Uterus (tissue), 2 donors: ENCODE measurements at regions not wholly inside any gene's neighbourhood (a gene's known extent, or its start where the extent isn't known, plus 50 kb on each side); places are given as distances from the start of the nearest gene placed in this dataset.

Experiments used
- POLR2A ChIP-seq, 2 donors: fragments of 450-650 bp; IDR thresholded peaks; one replicate each; pipeline ENCODE4 v1.6.1; 2016; ENCODE audit warnings: antibody characterized with exemption in 2 of 2, mild to moderate bottlenecking in 1 of 2, moderate library complexity in 1 of 2
- TF ChIP-seq, protein P1 (sequence below), 4 experiments: fragments of 200-600 bp in 2 of 4; fragments of 450-650 bp in 2 of 4; sonication (generic) in 2 of 4; IDR thresholded peaks; one replicate each; pipeline ENCODE4 v1.5.1; 2016 to 2019; ENCODE audit warnings: antibody characterized with exemption in 4 of 4, mild to moderate bottlenecking in 2 of 4, moderate library complexity in 1 of 4

DNA sequence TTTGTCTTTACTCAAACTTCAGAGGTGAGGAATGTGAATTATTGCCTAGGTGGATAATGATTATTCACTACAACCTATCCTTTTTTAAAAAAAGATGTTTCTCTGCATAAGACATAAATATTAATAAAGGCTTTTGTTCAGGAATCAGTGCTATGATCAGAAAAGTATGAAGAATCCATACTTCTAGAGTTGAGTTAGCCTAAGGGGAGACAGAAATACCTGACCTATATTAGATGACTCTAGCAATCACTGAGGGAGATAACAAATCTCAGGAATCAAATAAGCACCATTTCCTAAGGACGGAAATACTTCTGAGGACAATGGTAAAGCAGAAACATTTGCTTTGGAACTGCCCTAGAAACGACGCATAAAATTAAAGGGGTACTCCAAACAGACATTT, 763.8 kb downstream of the GBE1 start:
- no peak for TF ChIP-seq POLR2A (IDR thresholded peaks at IDR 0.05)
- TF ChIP-seq, protein P1, sequence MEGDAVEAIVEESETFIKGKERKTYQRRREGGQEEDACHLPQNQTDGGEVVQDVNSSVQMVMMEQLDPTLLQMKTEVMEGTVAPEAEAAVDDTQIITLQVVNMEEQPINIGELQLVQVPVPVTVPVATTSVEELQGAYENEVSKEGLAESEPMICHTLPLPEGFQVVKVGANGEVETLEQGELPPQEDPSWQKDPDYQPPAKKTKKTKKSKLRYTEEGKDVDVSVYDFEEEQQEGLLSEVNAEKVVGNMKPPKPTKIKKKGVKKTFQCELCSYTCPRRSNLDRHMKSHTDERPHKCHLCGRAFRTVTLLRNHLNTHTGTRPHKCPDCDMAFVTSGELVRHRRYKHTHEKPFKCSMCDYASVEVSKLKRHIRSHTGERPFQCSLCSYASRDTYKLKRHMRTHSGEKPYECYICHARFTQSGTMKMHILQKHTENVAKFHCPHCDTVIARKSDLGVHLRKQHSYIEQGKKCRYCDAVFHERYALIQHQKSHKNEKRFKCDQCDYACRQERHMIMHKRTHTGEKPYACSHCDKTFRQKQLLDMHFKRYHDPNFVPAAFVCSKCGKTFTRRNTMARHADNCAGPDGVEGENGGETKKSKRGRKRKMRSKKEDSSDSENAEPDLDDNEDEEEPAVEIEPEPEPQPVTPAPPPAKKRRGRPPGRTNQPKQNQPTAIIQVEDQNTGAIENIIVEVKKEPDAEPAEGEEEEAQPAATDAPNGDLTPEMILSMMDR (IDR thresholded peaks at IDR 0.05) = no peak
